Upper lobe of left lung (tissue), 4 donors: ENCODE measurements at regions not wholly inside any gene's neighbourhood (a gene's known extent, or its start where the extent isn't known, plus 50 kb on each side); places are given as distances from the start of the nearest gene placed in this dataset.

Experiments
- CTCF ChIP-seq, 6 experiments: fragments of 450-650 bp in 4 of 6; fragments of 200-600 bp in 2 of 6; sonication (generic) in 2 of 6; IDR thresholded peaks; one replicate each; pipeline ENCODE4 v1.5.1; 2016 to 2019; ENCODE audit warnings: antibody characterized with exemption in 6 of 6
- EP300 ChIP-seq, 4 donors: sonication (generic); formaldehyde crosslinking; IDR thresholded peaks; one replicate each; pipeline ENCODE4 v1.5.1; 2017; ENCODE audit warnings: antibody characterized with exemption in 4 of 4, control low read depth in 2 of 4
- POLR2A ChIP-seq, 4 donors: fragments of 450-650 bp; IDR thresholded peaks; one replicate each; pipeline ENCODE4 v1.5.1; 2016 to 2017; ENCODE audit warnings: antibody characterized with exemption in 4 of 4, mild to moderate bottlenecking in 2 of 4
- POLR2AphosphoS5 ChIP-seq, 2 donors: sonication (generic); formaldehyde crosslinking; IDR thresholded peaks; one replicate each; pipeline ENCODE4 v1.5.1; 2017; ENCODE audit warnings: antibody characterized with exemption in 2 of 2

- TF ChIP-seq CTCF (IDR thresholded peaks at IDR 0.05) (no peak), POLR2AphosphoS5 (IDR thresholded peaks at IDR 0.05) (no peak), EP300 (IDR thresholded peaks at IDR 0.05) (no peak), POLR2A (IDR thresholded peaks at IDR 0.05) (no peak)
Measured at GRCh38 chr2:57570961-57571360, 475.6 kb upstream of the VRK2 start.
